IMR-90 (cell line): ENCODE measurements at regions not wholly inside any gene's neighbourhood (a gene's known extent, or its start where the extent isn't known, plus 50 kb on each side); places are given as distances from the start of the nearest gene placed in this dataset.

ENCODE experiments used
- ATAC-seq: fragments of 200-7000 bp; cut with Tn5 transposase; 2 replicates; pipeline ENCODE4 v1.9.1; 2020; ENCODE audit warnings: low read depth, mild to moderate bottlenecking, moderate library complexity
- BruUV-seq: library from RNA; stranded (reverse); fragments of 400-500 nt; replicated peaks from 2 replicates; lab custom pipeline; 2021; lab: Mats Ljungman, UMichigan
- CTCF ChIA-PET: fragments of 300-600 bp; formaldehyde crosslinking; extraction: SDS; loops from one replicate; lab custom pipeline; 2021; ENCODE audit warnings: antibody characterized with exemption; lab: Yijun Ruan, JAX
- POLR2A ChIA-PET: fragments of 300-600 bp; sonication (Branson Sonifier 250); formaldehyde crosslinking; loops from one replicate; lab custom pipeline; 2022; ENCODE audit warnings: antibody characterized with exemption; ENCODE audit not compliant: unreplicated experiment; lab: Charles Lee
- DNase-seq: peaks from one replicate; pipeline ENCODE4 v3.0.0; 2013
- H2AFZ ChIP-seq: replicated peaks from 2 replicates; pipeline ENCODE3; 2013; ENCODE audit warnings: low read length, mild to moderate bottlenecking; ENCODE audit not compliant: poor library complexity
- H2AK5ac ChIP-seq: 2 replicates; pipeline ENCODE4 v1.6.1; 2013; ENCODE audit warnings: low read depth, low read length, inconsistent platforms
- H2AK9ac ChIP-seq: replicated peaks from 2 replicates; pipeline ENCODE3; 2013; ENCODE audit warnings: mild to moderate bottlenecking, low read depth, low read length, moderate library complexity; ENCODE audit not compliant: poor library complexity
- H2BK120ac ChIP-seq: 2 replicates; pipeline ENCODE4 v1.6.1; 2013; ENCODE audit warnings: low read depth, low read length, inconsistent platforms
- H2BK15ac ChIP-seq: 3 replicates; pipeline ENCODE4 v1.6.1; 2013; ENCODE audit warnings: low read depth, low read length, inconsistent platforms
- H2BK20ac ChIP-seq: 2 replicates; pipeline ENCODE4 v1.6.1; 2013; ENCODE audit warnings: low read depth, mild to moderate bottlenecking, inconsistent platforms, low read length, moderate library complexity
- H2BK5ac ChIP-seq: 2 replicates; pipeline ENCODE4 v1.6.1; 2013; ENCODE audit warnings: mild to moderate bottlenecking, low read depth, low read length, inconsistent platforms; ENCODE audit not compliant: poor library complexity, severe bottlenecking
- H3K14ac ChIP-seq: replicated peaks from 2 replicates; pipeline ENCODE4 v1.6.1; 2013; ENCODE audit warnings: low read depth, low read length, inconsistent platforms
- H3K18ac ChIP-seq: 2 replicates; pipeline ENCODE4 v1.6.1; 2013; ENCODE audit warnings: low read depth, low read length, control low read depth
- H3K23ac ChIP-seq: 2 replicates; pipeline ENCODE4 v1.6.1; 2013; ENCODE audit warnings: low read depth, low read length, inconsistent platforms
- H3K27ac ChIP-seq: 2 replicates; pipeline ENCODE4 v1.5.1; 2013; ENCODE audit warnings: mild to moderate bottlenecking, control low read depth, low read length; ENCODE audit not compliant: insufficient read depth
- H3K27me3 ChIP-seq: 2 replicates; pipeline ENCODE4 v1.6.1; 2013; ENCODE audit warnings: low read length; ENCODE audit not compliant: control insufficient read depth, insufficient read depth
- H3K36me3 ChIP-seq: 2 replicates; pipeline ENCODE4 v1.6.1; 2013; ENCODE audit warnings: low read length, mixed read lengths; ENCODE audit not compliant: control insufficient read depth, insufficient read depth
- H3K4ac ChIP-seq: 2 replicates; pipeline ENCODE4 v1.6.1; 2013; ENCODE audit warnings: low read depth, low read length, inconsistent platforms
- H3K4me1 ChIP-seq: 2 replicates; pipeline ENCODE4 v1.6.1; 2013; ENCODE audit warnings: low read length, mixed read lengths; ENCODE audit not compliant: control insufficient read depth, insufficient read depth
- H3K4me2 ChIP-seq: 2 replicates; pipeline ENCODE4 v1.6.1; 2013; ENCODE audit warnings: low read depth, mild to moderate bottlenecking, control low read depth, low read length, moderate library complexity
- H3K4me3 ChIP-seq: 2 replicates; pipeline ENCODE4 v1.5.1; 2013; ENCODE audit warnings: low read depth, mild to moderate bottlenecking, control low read depth, low read length, moderate library complexity; ENCODE audit not compliant: insufficient read depth
- H3K56ac ChIP-seq: 2 replicates; pipeline ENCODE4 v1.6.1; 2013; ENCODE audit warnings: low read length, inconsistent platforms; ENCODE audit not compliant: insufficient read depth; ENCODE audit errors: extremely low read depth
- H3K79me1 ChIP-seq, 2 experiments: 2 replicates each; pipeline ENCODE4 v1.6.1; 2013; ENCODE audit warnings: low read length in 2 of 2, inconsistent platforms in 1 of 2, low read depth in 1 of 2
- H3K9ac ChIP-seq: 2 replicates; pipeline ENCODE4 v1.6.1; 2013; ENCODE audit warnings: low read depth, low read length, control low read depth
- H3K9me1 ChIP-seq: 2 replicates; pipeline ENCODE4 v1.6.1; 2013; ENCODE audit warnings: low read length, inconsistent platforms; ENCODE audit not compliant: insufficient read depth
- H3K9me3 ChIP-seq: 2 replicates; pipeline ENCODE4 v1.6.1; 2013; ENCODE audit warnings: low read length; ENCODE audit not compliant: control insufficient read depth, insufficient read depth
- H4K20me1 ChIP-seq: 2 replicates; pipeline ENCODE4 v1.6.1; 2013; ENCODE audit warnings: low read length, inconsistent platforms; ENCODE audit not compliant: insufficient read depth
- H4K5ac ChIP-seq: 2 replicates; pipeline ENCODE4 v1.6.1; 2013; ENCODE audit warnings: mild to moderate bottlenecking, low read depth, low read length, control low read depth
- H4K8ac ChIP-seq, 2 experiments: 2 replicates each; pipeline ENCODE4 v1.6.1; 2013; ENCODE audit warnings: low read depth in 2 of 2, low read length in 2 of 2, control low read depth in 1 of 2, inconsistent platforms in 1 of 2
- H4K91ac ChIP-seq: 2 replicates; pipeline ENCODE4 v1.6.1; 2013; ENCODE audit warnings: low read depth, low read length, inconsistent platforms; ENCODE audit not compliant: insufficient read depth
- SMC3 ChIP-seq: fragments of 150-350 bp; IDR thresholded peaks from 2 replicates; pipeline ENCODE4 v1.6.1; 2016; ENCODE audit warnings: low read depth, mild to moderate bottlenecking, antibody characterized with exemption, low read length, moderate library complexity
- WGBS, 2 experiments: methylation state at CpG; one replicate each; pipeline versions ENCODE4 v1.1.5 to v1.1.7; 2013; ENCODE audit warnings: missing lambda C conversion rate in 2 of 2; ENCODE audit not compliant: insufficient read length in 1 of 2; ENCODE audit errors: extremely low coverage in 2 of 2; 5-methylcytosine and 5-hydroxymethylcytosine counted together
- dilution Hi-C: fragments of 300-500 bp; cut with HindIII; formaldehyde crosslinking; loops from one replicate; pipeline ENCODE4 v1.14.3; 2018; ENCODE audit warnings: low sequenced_read_pairs; ENCODE audit not compliant: unreplicated experiment
- in situ Hi-C: fragments of 300-500 bp; cut with MboI; formaldehyde crosslinking; loops from 3 replicates; pipeline ENCODE4 v1.14.3; 2019; ENCODE audit warnings: low sequenced_read_pairs, inconsistent platforms, mixed read lengths
- intact Hi-C: fragments of 100-400 bp; cut with micrococcal nuclease; formaldehyde crosslinking; loops from 2 replicates; pipeline ENCODE4 v1.10.0; 2022

DNA sequence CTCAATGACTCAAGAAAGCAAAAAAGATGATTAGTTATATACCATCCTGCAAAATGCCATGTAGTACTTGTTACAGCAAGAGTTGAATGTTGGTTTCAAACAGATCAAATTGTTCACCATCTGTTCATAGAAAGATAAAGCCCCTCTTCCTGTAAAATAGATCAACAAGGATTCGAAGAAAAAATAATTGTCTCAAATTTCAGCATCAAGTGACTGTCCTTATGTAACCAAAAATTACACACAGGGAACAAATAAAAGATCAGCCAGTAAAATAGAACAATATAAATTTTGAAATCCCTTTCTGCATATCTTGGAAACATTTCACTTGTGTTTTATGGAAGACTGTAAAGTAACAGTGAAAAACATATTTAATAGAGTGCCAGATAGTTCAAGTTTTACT, 165.1 kb upstream of the STAC start:
- intact Hi-C loops: no loop called here
- ATAC-seq (no peak), DNase-seq (no peak)
- Histone ChIP-seq H3K4me2 (no peak overlapping the region), H3K56ac (no peak overlapping the region), H2AFZ (no peak overlapping the region), H3K4ac (no peak overlapping the region), H3K9me3 (no peaks in the 10 kb centered on the region), H3K27ac (no peak overlapping the region), H3K9ac (no peak overlapping the region), H2BK15ac (no peak overlapping the region), H4K5ac (no peak overlapping the region), H2BK120ac (no peak overlapping the region), H4K20me1 (no peaks in the 10 kb centered on the region), H3K27me3 (no peaks in the 10 kb centered on the region), H4K8ac (no peak overlapping the region), H2AK5ac (no peak overlapping the region), H3K4me1 (no peaks in the 10 kb centered on the region), H2AK9ac (no peak overlapping the region), H3K4me3 (no peak overlapping the region), H3K18ac (no peak overlapping the region), H2BK5ac (no peak overlapping the region), H4K91ac (no peak overlapping the region), H3K36me3 (no peaks in the 10 kb centered on the region), H3K79me1 (no peaks in the 10 kb centered on the region), H3K14ac (no peak overlapping the region), H2BK20ac (no peak overlapping the region), H3K23ac (no peak overlapping the region), H3K9me1 (no peaks in the 10 kb centered on the region)
- TF ChIP-seq SMC3: no peak
- CTCF ChIA-PET: no interaction called here
- dilution Hi-C loops: no loop called here
- BruUV-seq: no TSS peak
- no CpG with 5 or more reads among the region's 1 CpG for WGBS, 2 experiments
- POLR2A ChIA-PET: no interaction called here
- in situ Hi-C loops: no loop called here
